Adrenal gland (tissue), 9 donors: ENCODE measurements at regions not wholly inside any gene's neighbourhood (a gene's known extent, or its start where the extent isn't known, plus 50 kb on each side); places are given as distances from the start of the nearest gene placed in this dataset.

ENCODE experiments used
- DNase-seq, 7 donors: peaks; one replicate each; pipeline ENCODE4 v3.0.0-alpha.2; 2019 to 2020
- H3K27ac ChIP-seq, 5 donors: fragments of 200-600 bp; sonication (generic) in 4 of 5; 1 replicate in 3 of 5; 2 replicates in 2 of 5; pipeline versions ENCODE4 v1.5.1 to v1.8.0; 2016 to 2020; ENCODE audit warnings: mild to moderate bottlenecking in 1 of 5
- H3K27me3 ChIP-seq: fragments of 200-600 bp; 2 replicates; pipeline ENCODE4 v1.8.0; 2021
- H3K36me3 ChIP-seq, 2 donors: fragments of 200-600 bp; replicated peaks in 1 of 2; 1 replicate in 1 of 2; 2 replicates in 1 of 2; pipeline versions ENCODE4 v1.5.1 to v1.8.0; 2018 to 2022
- H3K4me1 ChIP-seq, 2 donors: fragments of 200-600 bp; replicated peaks in 1 of 2; 1 replicate in 1 of 2; 2 replicates in 1 of 2; pipeline versions ENCODE4 v1.5.1 to v1.8.0; 2018 to 2021
- H3K4me3 ChIP-seq, 4 donors: fragments of 200-600 bp; sonication (generic) in 3 of 4; one replicate each; pipeline ENCODE4 v1.5.1; 2016 to 2018
- H3K9me3 ChIP-seq, 3 donors: fragments of 200-600 bp; sonication (generic) in 1 of 3; replicated peaks in 1 of 3; 1 replicate in 2 of 3; 2 replicates in 1 of 3; pipeline versions ENCODE4 v1.5.1 to v1.8.0; 2016 to 2021
- POLR2A ChIP-seq, 2 donors: fragments of 450-650 bp; IDR thresholded peaks; one replicate each; pipeline ENCODE4 v1.6.1; 2017; ENCODE audit warnings: antibody characterized with exemption in 2 of 2, mild to moderate bottlenecking in 2 of 2, moderate library complexity in 1 of 2
- WGBS, 4 donors: extraction: QIAGEN DNeasy Blood & Tissue Kit in 2 of 4; methylation state at CpG; one replicate each; pipeline versions ENCODE4 v1.1.5 to v1.1.7; 2013 to 2017; 5-methylcytosine and 5-hydroxymethylcytosine counted together
- intact Hi-C, 2 donors: fragments of 100-400 bp; cut with DNase I; formaldehyde crosslinking; loops; one replicate each; pipeline versions ENCODE4 v1.14.1 to v1.15.0; 2022 to 2023
- TF ChIP-seq, protein P1 (sequence below), 6 experiments: fragments of 450-650 bp in 4 of 6; fragments of 200-600 bp in 2 of 6; sonication (generic) in 1 of 6; IDR thresholded peaks; 1 replicate in 5 of 6; 2 replicates in 1 of 6; pipeline versions ENCODE4 v1.5.1 to v1.8.0; 2016 to 2021; ENCODE audit warnings: antibody characterized with exemption in 6 of 6, mild to moderate bottlenecking in 2 of 6, moderate library complexity in 1 of 6
- donor health status: healthy with polysubstance abuse.
- donor health status: Bipolar disorder and iron deficiency.
- donor health status: DM: yes; HTN: yes; CAD: no.
- donor health status: DM: no; HTN: no; CAD: no.
- donor health status: DM: no; HTN: no; CAD: no.

GRCh38 chr10:59517996-59518395 lies 155.6 kb upstream of the FAM13C start:
- DNase-seq, result no peak
- intact Hi-C loops, result no loop called here
- Histone ChIP-seq H3K4me1 (peaks cover 0 to 6% of the 10 kb centered on the region in 2 donors), H3K27me3 (no peaks in the 10 kb centered on the region), H3K36me3 (no peaks in the 10 kb centered on the region), H3K27ac (no peak overlapping the region), H3K4me3 (no peak overlapping the region), H3K9me3 (no peaks in the 10 kb centered on the region)
- no peak for TF ChIP-seq POLR2A (IDR thresholded peaks at IDR 0.05)
- TF ChIP-seq, protein P1, sequence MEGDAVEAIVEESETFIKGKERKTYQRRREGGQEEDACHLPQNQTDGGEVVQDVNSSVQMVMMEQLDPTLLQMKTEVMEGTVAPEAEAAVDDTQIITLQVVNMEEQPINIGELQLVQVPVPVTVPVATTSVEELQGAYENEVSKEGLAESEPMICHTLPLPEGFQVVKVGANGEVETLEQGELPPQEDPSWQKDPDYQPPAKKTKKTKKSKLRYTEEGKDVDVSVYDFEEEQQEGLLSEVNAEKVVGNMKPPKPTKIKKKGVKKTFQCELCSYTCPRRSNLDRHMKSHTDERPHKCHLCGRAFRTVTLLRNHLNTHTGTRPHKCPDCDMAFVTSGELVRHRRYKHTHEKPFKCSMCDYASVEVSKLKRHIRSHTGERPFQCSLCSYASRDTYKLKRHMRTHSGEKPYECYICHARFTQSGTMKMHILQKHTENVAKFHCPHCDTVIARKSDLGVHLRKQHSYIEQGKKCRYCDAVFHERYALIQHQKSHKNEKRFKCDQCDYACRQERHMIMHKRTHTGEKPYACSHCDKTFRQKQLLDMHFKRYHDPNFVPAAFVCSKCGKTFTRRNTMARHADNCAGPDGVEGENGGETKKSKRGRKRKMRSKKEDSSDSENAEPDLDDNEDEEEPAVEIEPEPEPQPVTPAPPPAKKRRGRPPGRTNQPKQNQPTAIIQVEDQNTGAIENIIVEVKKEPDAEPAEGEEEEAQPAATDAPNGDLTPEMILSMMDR (IDR thresholded peaks at IDR 0.05), result no peak
- 46 to 59% (median 51%) methylated on average over 3 of the region's 3 CpGs for WGBS, 4 donors

- Histone ChIP-seq H3K27me3 (no peaks in the 10 kb centered on the region), H3K27ac (no peak overlapping the region), H3K36me3 (no peaks in the 10 kb centered on the region), H3K9me3 (no peaks in the 10 kb centered on the region), H3K4me3 (no peak overlapping the region), H3K4me1 (peaks cover 0 to 6% of the 10 kb centered on the region in 2 donors)
- intact Hi-C loops, result no loop called here
- no peak for DNase-seq
- WGBS, 4 donors, result 68 to 73% (median 71%) methylated on average over 7 of the region's 7 CpGs
- TF ChIP-seq, protein P1 (IDR thresholded peaks at IDR 0.05), result no peak
- TF ChIP-seq POLR2A (IDR thresholded peaks at IDR 0.05), result no peak
These were observed 155.1 kb upstream of the FAM13C start for GRCh38 chr10:59517341-59517899.

DNA sequence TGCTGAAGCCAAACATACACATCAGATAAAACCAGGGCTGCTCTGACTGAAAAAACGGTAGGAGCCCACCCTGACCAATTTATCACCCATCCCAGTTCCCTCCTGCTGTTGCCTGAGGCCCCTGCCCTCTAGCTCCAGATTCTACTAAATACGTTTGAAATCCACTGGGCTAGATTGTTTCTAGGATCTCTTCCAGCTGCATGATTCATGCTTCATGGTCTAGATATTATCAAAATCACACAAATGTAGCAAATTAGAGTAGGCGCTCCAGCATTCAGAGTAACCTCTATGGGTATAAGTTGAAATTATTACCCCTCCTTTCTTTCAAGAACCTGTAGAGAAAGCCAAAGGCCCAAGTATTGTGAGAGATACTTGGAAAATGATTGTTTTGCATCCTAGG lies 151.2 kb upstream of the FAM13C start:
- H3K4me3 ChIP-seq, result no peak overlapping the region
- DNase-seq, result no peak
- no peaks in the 10 kb centered on the region for H3K27me3 ChIP-seq
- intact Hi-C loops, result no loop called here
- no peaks in the 10 kb centered on the region for H3K9me3 ChIP-seq
- H3K4me1 ChIP-seq, result peaks cover 0 to 6% of the 10 kb centered on the region in 2 donors
- TF ChIP-seq, protein P1 (IDR thresholded peaks at IDR 0.05), result no peak
- TF ChIP-seq POLR2A (IDR thresholded peaks at IDR 0.05), result no peak
- no peaks in the 10 kb centered on the region for H3K36me3 ChIP-seq
- no peak overlapping the region for H3K27ac ChIP-seq
- 18 to 54% (median 37%) methylated on average over 3 of the region's 3 CpGs for WGBS, 4 donors

DNA sequence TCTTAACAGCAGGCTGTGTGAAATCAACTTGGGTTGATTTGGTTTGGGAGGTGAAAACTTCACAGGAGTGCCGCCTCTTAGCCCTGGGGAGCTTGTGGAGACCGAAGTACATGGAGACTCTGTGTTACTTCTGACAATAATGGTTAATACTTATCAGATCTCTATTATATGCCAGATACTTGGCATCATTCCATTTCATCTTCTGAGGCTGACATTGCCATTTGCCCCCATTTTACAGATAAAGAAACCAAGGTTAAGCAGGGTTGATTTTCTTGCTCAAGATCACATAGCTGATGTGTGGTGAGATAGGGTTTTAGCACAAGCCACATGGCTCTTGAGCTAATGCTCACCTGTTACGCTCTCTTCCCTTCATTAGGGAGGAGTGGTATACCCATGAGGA lies 150.6 kb upstream of the FAM13C start:
- TF ChIP-seq, protein P1 (IDR thresholded peaks at IDR 0.05), result no peak
- TF ChIP-seq POLR2A (IDR thresholded peaks at IDR 0.05), result no peak
- Histone ChIP-seq H3K27me3 (no peaks in the 10 kb centered on the region), H3K36me3 (no peaks in the 10 kb centered on the region), H3K4me1 (peaks cover 0 to 3% of the 10 kb centered on the region in 2 donors), H3K9me3 (no peaks in the 10 kb centered on the region), H3K27ac (no peak overlapping the region), H3K4me3 (no peak overlapping the region)
- WGBS, 4 donors, result 88 to 96% (median 90%) methylated on average over 3 of the region's 3 CpGs
- intact Hi-C loops, result no loop called here
- DNase-seq, result no peak
